HCT116 (cell line): ENCODE measurements at regions not wholly inside any gene's neighbourhood (a gene's known extent, or its start where the extent isn't known, plus 50 kb on each side); places are given as distances from the start of the nearest gene placed in this dataset.

Source experiments
- POLR2A ChIP-seq: IDR thresholded peaks from 2 replicates; pipeline ENCODE4 v1.7.0; 2011; ENCODE audit warnings: borderline replicate concordance; ENCODE audit not compliant: insufficient read depth, insufficient read length; ENCODE audit errors: extremely low read depth
- SP1 ChIP-seq: IDR thresholded peaks from 2 replicates; pipeline ENCODE4 v1.6.1; 2012; ENCODE audit warnings: low read depth
- YY1 ChIP-seq: IDR thresholded peaks from 2 replicates; pipeline ENCODE4 v1.6.1; 2011; ENCODE audit warnings: low read length, low read depth, moderate library complexity, mild to moderate bottlenecking; ENCODE audit not compliant: insufficient replicate concordance; ENCODE audit errors: extremely low read depth
- ZNF274 ChIP-seq: fragments of 200-500 bp; sonication (Bioruptor generic); IDR thresholded peaks from 2 replicates; pipeline ENCODE4 v1.6.1; 2014; ENCODE audit warnings: mild to moderate bottlenecking, low read depth, low read length, inconsistent platforms
- TF ChIP-seq, protein P1 (sequence below), 3 experiments: fragments of 200-600 bp in 1 of 3; sonication (generic) in 1 of 3; IDR thresholded peaks in 2 of 3; conservative IDR thresholded peaks in 1 of 3; 2 replicates each; pipeline ENCODE4 v1.5.1; 2012 to 2017; ENCODE audit warnings: low read depth in 2 of 3, low read length in 2 of 3, antibody characterized with exemption in 1 of 3, borderline replicate concordance in 1 of 3, control low read depth in 1 of 3, mild to moderate bottlenecking in 1 of 3, mixed read lengths in 1 of 3, mixed run types in 1 of 3, moderate library complexity in 1 of 3; ENCODE audit not compliant: insufficient read depth in 1 of 3
- TF ChIP-seq, protein P2 (sequence below): IDR thresholded peaks from 2 replicates; pipeline ENCODE4 v1.6.1; 2012; ENCODE audit warnings: low read depth

DNA sequence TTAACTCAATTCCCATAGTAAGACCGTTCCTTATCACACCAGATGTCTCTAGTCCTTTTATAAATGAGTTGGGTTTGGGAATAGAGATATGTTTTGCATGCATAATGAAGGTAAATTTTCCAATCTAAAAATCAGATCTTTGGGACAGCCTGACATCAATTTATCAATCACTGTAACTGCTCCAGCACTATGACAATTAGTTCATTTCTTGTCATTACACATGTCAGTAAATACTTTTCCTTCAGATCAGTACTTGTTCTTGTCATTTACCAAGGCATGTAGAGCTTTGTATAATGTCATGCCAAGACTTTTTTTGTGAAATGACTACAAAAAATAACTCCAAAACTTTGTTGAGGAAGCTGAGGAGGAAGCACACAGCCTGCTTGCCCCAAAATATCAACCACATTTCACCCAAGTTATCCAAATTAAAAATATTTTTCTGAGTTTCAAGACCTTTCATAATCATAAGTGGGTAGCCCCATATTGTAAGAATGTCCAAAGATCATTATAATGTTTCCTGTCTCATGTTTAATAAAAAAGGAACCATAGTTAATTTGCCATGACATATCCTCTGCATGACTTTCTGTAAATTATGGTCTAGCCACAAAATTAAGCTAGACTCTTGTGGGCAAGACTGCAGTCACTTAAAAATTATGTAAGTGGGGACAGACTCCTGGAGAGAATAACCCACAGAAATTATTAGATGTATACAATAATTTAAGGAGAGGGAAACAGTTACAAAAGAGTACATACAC lies 586.8 kb downstream of the TBC1D4 start:
- TF ChIP-seq YY1, result no peak
- TF ChIP-seq, protein P1, sequence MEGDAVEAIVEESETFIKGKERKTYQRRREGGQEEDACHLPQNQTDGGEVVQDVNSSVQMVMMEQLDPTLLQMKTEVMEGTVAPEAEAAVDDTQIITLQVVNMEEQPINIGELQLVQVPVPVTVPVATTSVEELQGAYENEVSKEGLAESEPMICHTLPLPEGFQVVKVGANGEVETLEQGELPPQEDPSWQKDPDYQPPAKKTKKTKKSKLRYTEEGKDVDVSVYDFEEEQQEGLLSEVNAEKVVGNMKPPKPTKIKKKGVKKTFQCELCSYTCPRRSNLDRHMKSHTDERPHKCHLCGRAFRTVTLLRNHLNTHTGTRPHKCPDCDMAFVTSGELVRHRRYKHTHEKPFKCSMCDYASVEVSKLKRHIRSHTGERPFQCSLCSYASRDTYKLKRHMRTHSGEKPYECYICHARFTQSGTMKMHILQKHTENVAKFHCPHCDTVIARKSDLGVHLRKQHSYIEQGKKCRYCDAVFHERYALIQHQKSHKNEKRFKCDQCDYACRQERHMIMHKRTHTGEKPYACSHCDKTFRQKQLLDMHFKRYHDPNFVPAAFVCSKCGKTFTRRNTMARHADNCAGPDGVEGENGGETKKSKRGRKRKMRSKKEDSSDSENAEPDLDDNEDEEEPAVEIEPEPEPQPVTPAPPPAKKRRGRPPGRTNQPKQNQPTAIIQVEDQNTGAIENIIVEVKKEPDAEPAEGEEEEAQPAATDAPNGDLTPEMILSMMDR (IDR thresholded peaks at IDR 0.05 in 2 of 3, conservative IDR thresholded peaks at IDR 0.05 in 1 of 3; ENCODE audit: borderline replicate concordance in 1 of 3, insufficient read depth in 1 of 3, low read depth in 2 of 3, low read length in 2 of 3), result no peak
- TF ChIP-seq ZNF274, result no peak
- TF ChIP-seq POLR2A, result no peak
- TF ChIP-seq, protein P2, sequence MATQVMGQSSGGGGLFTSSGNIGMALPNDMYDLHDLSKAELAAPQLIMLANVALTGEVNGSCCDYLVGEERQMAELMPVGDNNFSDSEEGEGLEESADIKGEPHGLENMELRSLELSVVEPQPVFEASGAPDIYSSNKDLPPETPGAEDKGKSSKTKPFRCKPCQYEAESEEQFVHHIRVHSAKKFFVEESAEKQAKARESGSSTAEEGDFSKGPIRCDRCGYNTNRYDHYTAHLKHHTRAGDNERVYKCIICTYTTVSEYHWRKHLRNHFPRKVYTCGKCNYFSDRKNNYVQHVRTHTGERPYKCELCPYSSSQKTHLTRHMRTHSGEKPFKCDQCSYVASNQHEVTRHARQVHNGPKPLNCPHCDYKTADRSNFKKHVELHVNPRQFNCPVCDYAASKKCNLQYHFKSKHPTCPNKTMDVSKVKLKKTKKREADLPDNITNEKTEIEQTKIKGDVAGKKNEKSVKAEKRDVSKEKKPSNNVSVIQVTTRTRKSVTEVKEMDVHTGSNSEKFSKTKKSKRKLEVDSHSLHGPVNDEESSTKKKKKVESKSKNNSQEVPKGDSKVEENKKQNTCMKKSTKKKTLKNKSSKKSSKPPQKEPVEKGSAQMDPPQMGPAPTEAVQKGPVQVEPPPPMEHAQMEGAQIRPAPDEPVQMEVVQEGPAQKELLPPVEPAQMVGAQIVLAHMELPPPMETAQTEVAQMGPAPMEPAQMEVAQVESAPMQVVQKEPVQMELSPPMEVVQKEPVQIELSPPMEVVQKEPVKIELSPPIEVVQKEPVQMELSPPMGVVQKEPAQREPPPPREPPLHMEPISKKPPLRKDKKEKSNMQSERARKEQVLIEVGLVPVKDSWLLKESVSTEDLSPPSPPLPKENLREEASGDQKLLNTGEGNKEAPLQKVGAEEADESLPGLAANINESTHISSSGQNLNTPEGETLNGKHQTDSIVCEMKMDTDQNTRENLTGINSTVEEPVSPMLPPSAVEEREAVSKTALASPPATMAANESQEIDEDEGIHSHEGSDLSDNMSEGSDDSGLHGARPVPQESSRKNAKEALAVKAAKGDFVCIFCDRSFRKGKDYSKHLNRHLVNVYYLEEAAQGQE, result no peak
- no peak for TF ChIP-seq SP1
